ENCODE measurements at regions not wholly inside any gene's neighbourhood (a gene's known extent, or its start where the extent isn't known, plus 50 kb on each side); places are given as distances from the start of the nearest gene placed in this dataset.

- DNase-seq: no peak
- 36 to 50% methylated on average over 2 of the region's 2 CpGs for WGBS, 2 donors
- no peak overlapping the region for H3K27ac ChIP-seq
- H3K9me3 ChIP-seq: no peaks in the 10 kb centered on the region
- H3K4me1 ChIP-seq: no peaks in the 10 kb centered on the region
- no peak overlapping the region for H3K4me3 ChIP-seq
- intact Hi-C loops (cut with DNase I): no loop called here
- H3K27me3 ChIP-seq: no peaks in the 10 kb centered on the region
- no peak for TF ChIP-seq CTCF (IDR thresholded peaks at IDR 0.05)
- TF ChIP-seq POLR2AphosphoS5 (IDR thresholded peaks at IDR 0.05): no peak
- no peak for TF ChIP-seq EP300 (IDR thresholded peaks at IDR 0.05)
- no peak for TF ChIP-seq POLR2A (IDR thresholded peaks at IDR 0.05)
- no peaks in the 10 kb centered on the region for H3K36me3 ChIP-seq
Observed at GRCh38 chr6:114651611-114652010, 308.8 kb upstream of the HS3ST5 start.

DNA sequence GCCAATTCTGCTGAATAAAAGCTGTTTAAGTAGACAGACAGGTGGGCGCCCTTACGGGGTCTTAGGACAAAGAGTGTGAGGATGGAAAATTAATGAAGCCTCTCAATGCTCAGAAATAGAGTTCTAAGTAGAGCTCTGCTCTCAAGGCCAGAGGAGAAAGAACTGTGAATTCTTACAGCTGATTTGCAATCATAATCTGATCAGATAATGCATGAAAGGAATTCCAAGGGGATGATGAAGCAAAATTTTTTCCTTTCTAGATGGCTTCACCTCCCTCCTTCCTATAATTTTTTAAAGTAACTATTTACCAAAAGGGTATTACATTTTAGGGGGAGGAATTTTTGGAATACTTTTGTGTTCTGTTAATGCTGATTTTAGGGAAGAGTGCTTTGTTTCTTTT is 308.1 kb upstream of the HS3ST5 start:
- Histone ChIP-seq H3K27me3 (no peaks in the 10 kb centered on the region), H3K36me3 (no peaks in the 10 kb centered on the region), H3K4me3 (no peak overlapping the region), H3K9me3 (no peaks in the 10 kb centered on the region), H3K4me1 (no peaks in the 10 kb centered on the region), H3K27ac (no peak overlapping the region)
- TF ChIP-seq CTCF (IDR thresholded peaks at IDR 0.05) (no peak), EP300 (IDR thresholded peaks at IDR 0.05) (no peak), POLR2A (IDR thresholded peaks at IDR 0.05) (no peak), POLR2AphosphoS5 (IDR thresholded peaks at IDR 0.05) (no peak)
- WGBS, 2 donors: 95 to 96% methylated on average over 2 of the region's 2 CpGs
- DNase-seq: no peak
- intact Hi-C loops (cut with DNase I): no loop called here

DNA sequence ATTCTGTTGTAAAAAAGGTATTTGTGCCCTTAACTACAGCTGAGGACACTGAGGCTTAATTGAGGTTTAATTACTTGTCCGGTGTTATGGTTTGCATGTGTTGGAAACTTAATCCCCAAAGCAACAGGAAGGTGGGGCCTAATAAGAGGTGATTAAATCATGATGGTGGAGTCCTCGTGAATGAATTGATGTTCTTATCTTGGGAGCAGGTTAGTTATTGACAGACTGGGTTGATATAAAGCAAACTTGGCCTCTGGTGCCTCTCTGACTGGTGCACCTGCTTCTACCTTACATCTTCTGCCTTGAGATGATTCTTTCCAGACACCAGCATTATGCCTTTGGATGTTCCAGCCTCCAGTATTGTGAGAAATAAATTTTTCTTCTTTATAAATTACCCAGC is 306.5 kb upstream of the HS3ST5 start:
- TF ChIP-seq EP300 (IDR thresholded peaks at IDR 0.05) (no peak), CTCF (IDR thresholded peaks at IDR 0.05) (no peak), POLR2AphosphoS5 (IDR thresholded peaks at IDR 0.05) (no peak), POLR2A (IDR thresholded peaks at IDR 0.05) (no peak)
- Histone ChIP-seq H3K27ac (no peak overlapping the region), H3K36me3 (no peaks in the 10 kb centered on the region), H3K27me3 (no peaks in the 10 kb centered on the region), H3K4me3 (no peak overlapping the region), H3K4me1 (no peaks in the 10 kb centered on the region), H3K9me3 (no peaks in the 10 kb centered on the region)
- DNase-seq: no peak
- intact Hi-C loops (cut with DNase I): no loop called here
- 25 to 73% methylated on average over 2 of the region's 2 CpGs for WGBS, 2 donors

DNA sequence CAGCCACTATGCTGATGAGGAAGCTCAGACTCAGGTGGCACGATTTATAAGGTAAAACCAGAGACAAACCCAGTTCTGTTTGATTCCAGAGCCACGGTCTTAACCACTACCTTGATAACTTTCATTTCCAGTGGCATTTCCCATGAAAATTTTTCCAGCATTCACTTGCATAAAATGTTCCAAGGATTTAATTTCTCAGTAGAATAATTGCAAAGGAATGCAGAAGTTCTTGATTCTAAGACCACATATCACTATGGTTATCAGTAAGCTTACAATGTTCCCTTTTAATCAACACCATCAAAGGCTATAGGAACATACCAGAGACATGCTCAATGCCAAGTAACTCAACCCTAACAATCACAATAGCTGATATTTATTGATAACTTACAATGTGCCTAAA is 306.0 kb upstream of the HS3ST5 start:
- no peaks in the 10 kb centered on the region for H3K36me3 ChIP-seq
- TF ChIP-seq POLR2A (IDR thresholded peaks at IDR 0.05) (no peak), POLR2AphosphoS5 (IDR thresholded peaks at IDR 0.05) (no peak)
- no peak overlapping the region for H3K27ac ChIP-seq
- WGBS, 2 donors: 71 to 74% methylated on average over 2 of the region's 2 CpGs
- intact Hi-C loops (cut with DNase I): no loop called here
- H3K4me3 ChIP-seq: no peak overlapping the region
- no peaks in the 10 kb centered on the region for H3K9me3 ChIP-seq
- DNase-seq: no peak
- no peaks in the 10 kb centered on the region for H3K4me1 ChIP-seq
- no peaks in the 10 kb centered on the region for H3K27me3 ChIP-seq

- H3K4me3 ChIP-seq: no peak overlapping the region
- H3K36me3 ChIP-seq: no peaks in the 10 kb centered on the region
- no peak for TF ChIP-seq CTCF (IDR thresholded peaks at IDR 0.05)
- TF ChIP-seq EP300 (IDR thresholded peaks at IDR 0.05): no peak
- TF ChIP-seq POLR2AphosphoS5 (IDR thresholded peaks at IDR 0.05): no peak
- TF ChIP-seq POLR2A (IDR thresholded peaks at IDR 0.05): no peak
- H3K4me1 ChIP-seq: no peaks in the 10 kb centered on the region
- DNase-seq: no peak
- H3K27ac ChIP-seq: no peak overlapping the region
- intact Hi-C loops (cut with DNase I): no loop called here
- 39 to 49% methylated on average over 4 of the region's 4 CpGs for WGBS, 2 donors
- H3K27me3 ChIP-seq: no peaks in the 10 kb centered on the region
- H3K9me3 ChIP-seq: peaks cover 0 to 6% (median 0%) of the 10 kb centered on the region in 4 donors
Observed at GRCh38 chr6:114638341-114638740, 295.5 kb upstream of the HS3ST5 start.
